HCT116 (cell line): ENCODE measurements at regions not wholly inside any gene's neighbourhood (a gene's known extent, or its start where the extent isn't known, plus 50 kb on each side); places are given as distances from the start of the nearest gene placed in this dataset.
"Not testable (repeated sequence)": the region's sequence is repeated elsewhere in the genome, so short reads cannot be mapped to it uniquely, and the experiment has no call there.

Experiments
- ATAC-seq: fragments of 200-7000 bp; cut with Tn5 transposase; 2 replicates; pipeline ENCODE4 v1.9.1; 2020; ENCODE audit warnings: mild to moderate bottlenecking, moderate library complexity
- BruUV-seq: library from RNA; stranded (reverse); fragments of 400-500 nt; replicated peaks from 2 replicates; lab custom pipeline; 2021; lab: Mats Ljungman, UMichigan
- CTCF ChIA-PET: fragments of 300-600 bp; sonication (Branson Sonifier 250); formaldehyde crosslinking; loops from one replicate; lab custom pipeline; 2021; ENCODE audit warnings: antibody characterized with exemption; lab: Charles Lee
- POLR2A ChIA-PET: fragments of 300-600, 350-600 bp; sonication (Branson Sonifier 250); formaldehyde crosslinking; loops from one replicate; lab custom pipeline; 2021; ENCODE audit warnings: antibody characterized with exemption; lab: Charles Lee
- RAD21 ChIA-PET, 2 experiments: fragments of 300-600 bp; sonication (Branson Sonifier 250); formaldehyde crosslinking; loops; one replicate each; lab custom pipeline; 2023; ENCODE audit warnings: low total read pairs in 2 of 2; ENCODE audit not compliant: uncharacterized antibody in 2 of 2, unreplicated experiment in 2 of 2, low non-redundant PET in 1 of 2; lab: Charles Lee
- DNase-seq: peaks from one replicate; pipeline ENCODE4 v3.0.0-alpha.2; 2010; ENCODE audit warnings: low read depth, low spot score
- H2AFZ ChIP-seq: fragments of 200-600 bp; shearing (Covaris generic), sonication (generic); 2 replicates; pipeline ENCODE4 v1.6.1; 2017; ENCODE audit warnings: low read depth, mixed run types, mixed read lengths, antibody characterized with exemption, low read length; ENCODE audit not compliant: poor library complexity, severe bottlenecking
- H3K27ac ChIP-seq: 2 replicates; pipeline ENCODE4 v1.5.1; 2012; ENCODE audit warnings: low read depth, low read length
- H3K27me3 ChIP-seq: fragments of 200-600 bp; sonication (generic); 2 replicates; pipeline ENCODE4 v1.6.1; 2016; ENCODE audit warnings: mixed run types, low read length, mixed read lengths; ENCODE audit not compliant: insufficient read depth
- H3K36me3 ChIP-seq, 2 experiments: fragments of 200-500 bp in 1 of 2; fragments of 200-600 bp in 1 of 2; sonication (Bioruptor generic) in 1 of 2; sonication (generic) in 1 of 2; 2 replicates each; pipeline versions ENCODE4 v1.5.1 to v1.6.1; 2014 to 2016; ENCODE audit warnings: low read length in 2 of 2, inconsistent platforms in 1 of 2, mixed read lengths in 1 of 2, mixed run types in 1 of 2; ENCODE audit not compliant: insufficient read depth in 2 of 2, control insufficient read depth in 1 of 2
- H3K4me1 ChIP-seq, 2 experiments: fragments of 200-600 bp in 1 of 2; sonication (generic) in 1 of 2; 2 replicates each; pipeline versions ENCODE4 v1.5.1 to v1.6.1; 2012 to 2017; ENCODE audit warnings: low read length in 2 of 2, inconsistent platforms in 1 of 2, mild to moderate bottlenecking in 1 of 2, mixed read lengths in 1 of 2, mixed run types in 1 of 2, moderate library complexity in 1 of 2; ENCODE audit not compliant: insufficient read depth in 2 of 2, control insufficient read depth in 1 of 2
- H3K4me2 ChIP-seq: fragments of 200-600 bp; sonication (generic); 2 replicates; pipeline ENCODE4 v1.6.1; 2017; ENCODE audit warnings: mixed run types, low read length, mixed read lengths
- H3K4me3 ChIP-seq, 2 experiments: fragments of 200-600 bp in 1 of 2; sonication (generic) in 1 of 2; replicated peaks in 1 of 2; 2 replicates each; pipeline ENCODE4 v1.5.1; 2011 to 2016; ENCODE audit warnings: low read length in 2 of 2, control low read depth in 1 of 2, low read depth in 1 of 2, mild to moderate bottlenecking in 1 of 2, mixed read lengths in 1 of 2, mixed run types in 1 of 2
- H3K79me2 ChIP-seq: fragments of 200-600 bp; sonication (generic); 2 replicates; pipeline ENCODE4 v1.6.1; 2017; ENCODE audit warnings: mild to moderate bottlenecking, mixed run types, low read length, moderate library complexity, mixed read lengths; ENCODE audit not compliant: insufficient read depth
- H3K9ac ChIP-seq: fragments of 200-600 bp; sonication (generic); 2 replicates; pipeline ENCODE4 v1.6.1; 2016; ENCODE audit warnings: low read length, mixed read lengths
- H3K9me2 ChIP-seq: fragments of 200-600 bp; sonication (generic), shearing (Covaris generic); 2 replicates; pipeline ENCODE4 v1.6.1; 2017; ENCODE audit warnings: mixed run types, mild to moderate bottlenecking, moderate library complexity; ENCODE audit not compliant: insufficient read depth
- H3K9me3 ChIP-seq, 2 experiments: fragments of 200-500 bp in 1 of 2; fragments of 200-600 bp in 1 of 2; sonication (Bioruptor generic) in 1 of 2; sonication (generic) in 1 of 2; 2 replicates each; pipeline ENCODE4 v1.6.1; 2014 to 2017; ENCODE audit warnings: low read length in 2 of 2, mixed read lengths in 2 of 2, inconsistent platforms in 1 of 2, low read depth in 1 of 2, mild to moderate bottlenecking in 1 of 2, mixed run types in 1 of 2, moderate library complexity in 1 of 2; ENCODE audit not compliant: control insufficient read depth in 1 of 2, insufficient read depth in 1 of 2
- H4K20me1 ChIP-seq: fragments of 200-600 bp; sonication (generic), shearing (Covaris generic); 2 replicates; pipeline ENCODE4 v1.6.1; 2017; ENCODE audit warnings: mixed run types, mild to moderate bottlenecking, moderate library complexity; ENCODE audit not compliant: insufficient read depth
- ATF3 ChIP-seq: IDR thresholded peaks from 2 replicates; pipeline ENCODE4 v1.6.1; 2012
- CBX3 ChIP-seq: IDR thresholded peaks from 2 replicates; pipeline ENCODE4 v1.6.1; 2012; ENCODE audit warnings: low read depth
- CEBPB ChIP-seq: IDR thresholded peaks from 2 replicates; pipeline ENCODE4 v1.6.1; 2012; ENCODE audit warnings: low read depth
- CTCF ChIP-seq, 3 experiments: fragments of 200-600 bp in 1 of 3; sonication (generic) in 1 of 3; IDR thresholded peaks in 2 of 3; conservative IDR thresholded peaks in 1 of 3; 2 replicates each; pipeline ENCODE4 v1.5.1; 2012 to 2017; ENCODE audit warnings: low read depth in 2 of 3, low read length in 2 of 3, antibody characterized with exemption in 1 of 3, borderline replicate concordance in 1 of 3, control low read depth in 1 of 3, mild to moderate bottlenecking in 1 of 3, mixed read lengths in 1 of 3, mixed run types in 1 of 3, moderate library complexity in 1 of 3; ENCODE audit not compliant: insufficient read depth in 1 of 3
- EGR1 ChIP-seq: IDR thresholded peaks from 2 replicates; pipeline ENCODE4 v1.6.1; 2012; ENCODE audit warnings: low read depth
- ELF1 ChIP-seq: IDR thresholded peaks from 2 replicates; pipeline ENCODE4 v1.6.1; 2012; ENCODE audit warnings: low read depth, borderline replicate concordance
- EZH2 ChIP-seq: fragments of 200-600 bp; sonication (generic); IDR thresholded peaks from 2 replicates; pipeline ENCODE4 v1.6.1; 2017; ENCODE audit warnings: antibody characterized with exemption, mixed run types
- EZH2phosphoT487 ChIP-seq: fragments of 200-600 bp; IDR thresholded peaks from 2 replicates; pipeline ENCODE4 v1.6.1; 2018; ENCODE audit warnings: antibody characterized with exemption, borderline replicate concordance
- MAX ChIP-seq: IDR thresholded peaks from 2 replicates; pipeline ENCODE4 v1.6.1; 2012
- POLR2A ChIP-seq: IDR thresholded peaks from 2 replicates; pipeline ENCODE4 v1.7.0; 2011; ENCODE audit warnings: borderline replicate concordance; ENCODE audit not compliant: insufficient read depth, insufficient read length; ENCODE audit errors: extremely low read depth
- POLR2AphosphoS5 ChIP-seq: IDR thresholded peaks from 2 replicates; pipeline ENCODE4 v1.6.1; 2011; ENCODE audit warnings: mild to moderate bottlenecking, low read depth, low read length, moderate library complexity
- RAD21 ChIP-seq: IDR thresholded peaks from 2 replicates; pipeline ENCODE4 v1.6.1; 2012; ENCODE audit warnings: low read depth, mild to moderate bottlenecking
- SIN3A ChIP-seq: IDR thresholded peaks from 2 replicates; pipeline ENCODE4 v1.6.1; 2012; ENCODE audit warnings: low read depth
- SP1 ChIP-seq: IDR thresholded peaks from 2 replicates; pipeline ENCODE4 v1.6.1; 2012; ENCODE audit warnings: low read depth
- SRF ChIP-seq: IDR thresholded peaks from 2 replicates; pipeline ENCODE4 v1.6.1; 2012; ENCODE audit warnings: low read depth
- TCF7L2 ChIP-seq: IDR thresholded peaks from 2 replicates; pipeline ENCODE4 v1.7.0; 2011; ENCODE audit warnings: borderline replicate concordance, inconsistent platforms; ENCODE audit not compliant: insufficient read depth, insufficient read length; ENCODE audit errors: extremely low read depth
- ZBTB33 ChIP-seq: IDR thresholded peaks from 2 replicates; pipeline ENCODE4 v1.6.1; 2011; ENCODE audit warnings: mild to moderate bottlenecking, low read length, moderate library complexity; ENCODE audit not compliant: insufficient replicate concordance; ENCODE audit errors: extremely low read depth
- ZFX ChIP-seq: fragments of 450-650 bp; IDR thresholded peaks from 2 replicates; pipeline ENCODE4 v1.6.1; 2017
- ZNF274 ChIP-seq: fragments of 200-500 bp; sonication (Bioruptor generic); IDR thresholded peaks from 2 replicates; pipeline ENCODE4 v1.6.1; 2014; ENCODE audit warnings: mild to moderate bottlenecking, low read depth, low read length, inconsistent platforms
- intact Hi-C: fragments of 100-400 bp; cut with micrococcal nuclease; formaldehyde crosslinking; loops from 2 replicates; pipeline ENCODE4 v1.10.0; 2022

GRCh38 chr1:82354546-82354945 is 553.8 kb downstream of the ADGRL2 start:
- H2AFZ ChIP-seq, ATAC-seq, RAD21 ChIA-PET, H3K27ac ChIP-seq, CTCF ChIA-PET, H3K79me2 ChIP-seq, intact Hi-C loops, POLR2A ChIA-PET, DNase-seq, H3K9me3 ChIP-seq, H3K36me3 ChIP-seq, H3K4me1 ChIP-seq, BruUV-seq, H4K20me1 ChIP-seq, H3K27me3 ChIP-seq, H3K9ac ChIP-seq, H3K4me2 ChIP-seq, H3K9me2 ChIP-seq, H3K4me3 ChIP-seq: not testable (repeated sequence)

GRCh38 chr1:82348487-82348886 is 547.8 kb downstream of the ADGRL2 start:
- Histone ChIP-seq H3K79me2 (no peaks in the 10 kb centered on the region), H4K20me1 (no peaks in the 10 kb centered on the region; the same call in 1 of the 2 replicates), H3K27me3 (no peaks in the 10 kb centered on the region), H3K4me3 (no peak overlapping the region), H3K27ac (no peak overlapping the region), H3K4me1 (no peaks in the 10 kb centered on the region), H3K9me2 (no peaks in the 10 kb centered on the region), H3K36me3 (no peaks in the 10 kb centered on the region), H3K9me3 (no peaks in the 10 kb centered on the region; a peak in 1 of 4 replicates), H2AFZ (no peak overlapping the region), H3K9ac (no peak overlapping the region), H3K4me2 (no peak overlapping the region)
- POLR2A ChIA-PET = no interaction called here
- intact Hi-C loops = no loop called here
- DNase-seq = no peak
- BruUV-seq = no TSS peak
- RAD21 ChIA-PET = no interaction called here
- ATAC-seq = no peak
- no peak for TF ChIP-seq SRF
- no peak for TF ChIP-seq MAX
- TF ChIP-seq CEBPB = no peak
- TF ChIP-seq CBX3 = no peak
- TF ChIP-seq ELF1 = no peak
- TF ChIP-seq TCF7L2 = no peak
- TF ChIP-seq EGR1 = no peak
- no peak for TF ChIP-seq RAD21
- TF ChIP-seq ZBTB33 = no peak
- TF ChIP-seq EZH2 = no peak
- no peak for TF ChIP-seq CTCF (IDR thresholded peaks at IDR 0.05 in 2 of 3, conservative IDR thresholded peaks at IDR 0.05 in 1 of 3; ENCODE audit: borderline replicate concordance in 1 of 3, insufficient read depth in 1 of 3, low read depth in 2 of 3, low read length in 2 of 3)
- TF ChIP-seq ZNF274 = no peak
- no peak for TF ChIP-seq SIN3A
- TF ChIP-seq ATF3 = no peak
- TF ChIP-seq EZH2phosphoT487 = no peak
- TF ChIP-seq ZFX = no peak
- TF ChIP-seq POLR2A = no peak
- no peak for TF ChIP-seq POLR2AphosphoS5
- no peak for TF ChIP-seq SP1
- CTCF ChIA-PET = no interaction called here
